ENCODE measurements at regions not wholly inside any gene's neighbourhood (a gene's known extent, or its start where the extent isn't known, plus 50 kb on each side); places are given as distances from the start of the nearest gene placed in this dataset.

GRCh38 chr15:97076011-97076410, 745.5 kb downstream of the NR2F2 start:
- H3K9me3 ChIP-seq (ENCODE audit: control insufficient read depth, insufficient read depth, low read depth, low read length): no peaks in the 10 kb centered on the region
- ChIA-PET CTCF (no interaction called here), POLR2A (no interaction called here)
- TF ChIP-seq ZNF660 (tag by site-specific recombination; IDR thresholded peaks at IDR 0.05) (no peak), ZBTB26 (tag by site-specific recombination; optimal IDR thresholded peaks at IDR 0.05) (no peak), ZBTB10 (tag by site-specific recombination; IDR thresholded peaks at IDR 0.05) (no peak), ZSCAN18 (tag by site-specific recombination; IDR thresholded peaks at IDR 0.05) (no peak), ZNF175 (tag by site-specific recombination; IDR thresholded peaks at IDR 0.05) (no peak), EGR2 (tag by site-specific recombination; IDR thresholded peaks at IDR 0.05; ENCODE audit: low read depth) (no peak), ZSCAN4 (tag by site-specific recombination; IDR thresholded peaks at IDR 0.05) (no peak), YY1 (tag by site-specific recombination; IDR thresholded peaks at IDR 0.05) (no peak), ZSCAN30 (tag by site-specific recombination; IDR thresholded peaks at IDR 0.05) (no peak), ZNF335 (tag by site-specific recombination; conservative IDR thresholded peaks at IDR 0.05) (no peak), MEIS1 (CRISPR knock-in tag; IDR thresholded peaks at IDR 0.05; ENCODE audit: borderline replicate concordance) (no peak), TCF7L2 (IDR thresholded peaks at IDR 0.05; ENCODE audit: borderline replicate concordance, low read depth, low read length) (no peak), HIC1 (tag by site-specific recombination; IDR thresholded peaks at IDR 0.05) (no peak), ZNF785 (tag by site-specific recombination; IDR thresholded peaks at IDR 0.05) (no peak), ZNF2 (tag by site-specific recombination; IDR thresholded peaks at IDR 0.05) (no peak), SP7 (tag by site-specific recombination; IDR thresholded peaks at IDR 0.05) (no peak), ZBTB8A (tag by site-specific recombination; IDR thresholded peaks at IDR 0.05) (no peak), GFI1B (tag by site-specific recombination; IDR thresholded peaks at IDR 0.05) (no peak)
- TF ChIP-seq, protein P1, sequence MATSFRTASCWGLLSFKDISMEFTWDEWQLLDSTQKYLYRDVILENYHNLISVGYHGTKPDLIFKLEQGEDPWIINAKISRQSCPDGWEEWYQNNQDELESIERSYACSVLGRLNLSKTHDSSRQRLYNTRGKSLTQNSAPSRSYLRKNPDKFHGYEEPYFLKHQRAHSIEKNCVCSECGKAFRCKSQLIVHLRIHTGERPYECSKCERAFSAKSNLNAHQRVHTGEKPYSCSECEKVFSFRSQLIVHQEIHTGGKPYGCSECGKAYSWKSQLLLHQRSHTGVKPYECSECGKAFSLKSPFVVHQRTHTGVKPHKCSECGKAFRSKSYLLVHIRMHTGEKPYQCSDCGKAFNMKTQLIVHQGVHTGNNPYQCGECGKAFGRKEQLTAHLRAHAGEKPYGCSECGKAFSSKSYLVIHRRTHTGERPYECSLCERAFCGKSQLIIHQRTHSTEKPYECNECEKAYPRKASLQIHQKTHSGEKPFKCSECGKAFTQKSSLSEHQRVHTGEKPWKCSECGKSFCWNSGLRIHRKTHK (tag by site-specific recombination; IDR thresholded peaks at IDR 0.05): no peak
- TF ChIP-seq, protein P2, sequence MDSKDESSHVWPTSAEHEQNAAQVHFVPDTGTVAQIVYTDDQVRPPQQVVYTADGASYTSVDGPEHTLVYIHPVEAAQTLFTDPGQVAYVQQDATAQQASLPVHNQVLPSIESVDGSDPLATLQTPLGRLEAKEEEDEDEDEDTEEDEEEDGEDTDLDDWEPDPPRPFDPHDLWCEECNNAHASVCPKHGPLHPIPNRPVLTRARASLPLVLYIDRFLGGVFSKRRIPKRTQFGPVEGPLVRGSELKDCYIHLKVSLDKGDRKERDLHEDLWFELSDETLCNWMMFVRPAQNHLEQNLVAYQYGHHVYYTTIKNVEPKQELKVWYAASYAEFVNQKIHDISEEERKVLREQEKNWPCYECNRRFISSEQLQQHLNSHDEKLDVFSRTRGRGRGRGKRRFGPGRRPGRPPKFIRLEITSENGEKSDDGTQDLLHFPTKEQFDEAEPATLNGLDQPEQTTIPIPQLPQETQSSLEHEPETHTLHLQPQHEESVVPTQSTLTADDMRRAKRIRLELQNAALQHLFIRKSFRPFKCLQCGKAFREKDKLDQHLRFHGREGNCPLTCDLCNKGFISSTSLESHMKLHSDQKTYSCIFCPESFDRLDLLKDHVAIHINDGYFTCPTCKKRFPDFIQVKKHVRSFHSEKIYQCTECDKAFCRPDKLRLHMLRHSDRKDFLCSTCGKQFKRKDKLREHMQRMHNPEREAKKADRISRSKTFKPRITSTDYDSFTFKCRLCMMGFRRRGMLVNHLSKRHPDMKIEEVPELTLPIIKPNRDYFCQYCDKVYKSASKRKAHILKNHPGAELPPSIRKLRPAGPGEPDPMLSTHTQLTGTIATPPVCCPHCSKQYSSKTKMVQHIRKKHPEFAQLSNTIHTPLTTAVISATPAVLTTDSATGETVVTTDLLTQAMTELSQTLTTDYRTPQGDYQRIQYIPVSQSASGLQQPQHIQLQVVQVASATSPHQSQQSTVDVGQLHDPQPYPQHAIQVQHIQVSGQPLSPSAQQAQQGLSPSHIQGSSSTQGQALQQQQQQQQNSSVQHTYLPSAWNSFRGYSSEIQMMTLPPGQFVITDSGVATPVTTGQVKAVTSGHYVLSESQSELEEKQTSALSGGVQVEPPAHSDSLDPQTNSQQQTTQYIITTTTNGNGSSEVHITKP (tag by site-specific recombination; IDR thresholded peaks at IDR 0.05): no peak
- no peaks in the 10 kb centered on the region for H3K36me3 ChIP-seq (ENCODE audit: control insufficient read depth in 2 of 2, insufficient read depth in 1 of 2, low read length in 2 of 2)
- no peak overlapping the region for H3K27ac ChIP-seq (ENCODE audit: extremely low read depth, low read depth, low read length)
- peaks cover 16% of the 10 kb centered on the region for H3K4me1 ChIP-seq (ENCODE audit: control insufficient read depth, insufficient read depth, low read length)
- no peak overlapping the region for H3K4me3 ChIP-seq (ENCODE audit: low read depth, low read length)

Measured in HEK293 (cell line).